ENCODE measurements at regions not wholly inside any gene's neighbourhood (a gene's known extent, or its start where the extent isn't known, plus 50 kb on each side); places are given as distances from the start of the nearest gene placed in this dataset.

DNA sequence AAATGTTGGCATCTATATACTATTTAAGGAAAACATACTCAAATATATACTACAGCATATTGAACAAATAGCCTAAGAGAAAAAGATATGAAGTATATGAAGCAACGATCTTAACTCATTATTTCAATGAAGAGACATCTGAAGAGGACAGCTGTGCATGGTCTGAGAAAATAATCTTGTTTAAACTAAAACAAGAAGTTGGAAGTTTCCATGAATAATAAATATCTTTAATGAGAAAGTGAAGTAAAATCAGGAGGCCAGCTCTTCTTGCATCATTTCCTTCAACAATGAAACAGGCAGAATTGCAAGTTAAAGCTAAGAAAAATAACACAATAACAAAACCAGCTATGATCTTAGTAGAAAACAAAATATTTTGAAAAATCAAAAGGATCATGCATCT lies 1265.4 kb upstream of the MAP3K7 start:
- TF ChIP-seq POLR2A (IDR thresholded peaks at IDR 0.05; ENCODE audit: low read depth, low read length) (no peak), POLR2AphosphoS5 (IDR thresholded peaks at IDR 0.05; ENCODE audit: low read depth, low read length) (no peak)
